Spleen (tissue), 7 donors: ENCODE measurements at regions not wholly inside any gene's neighbourhood (a gene's known extent, or its start where the extent isn't known, plus 50 kb on each side); places are given as distances from the start of the nearest gene placed in this dataset.

Experiments
- POLR2A ChIP-seq, 3 donors: fragments of 450-650 bp; IDR thresholded peaks; one replicate each; pipeline ENCODE4 v1.5.1; 2017; ENCODE audit warnings: antibody characterized with exemption in 3 of 3, mild to moderate bottlenecking in 1 of 3
- TF ChIP-seq, protein P1 (sequence below), 11 experiments: fragments of 200-600 bp in 7 of 11; fragments of 450-650 bp in 4 of 11; sonication (generic) in 4 of 11; IDR thresholded peaks in 8 of 11; conservative IDR thresholded peaks in 3 of 11; 1 replicate in 7 of 11; 2 replicates in 4 of 11; pipeline versions ENCODE4 v1.4.0 to v1.8.0; 2016 to 2021; ENCODE audit warnings: antibody characterized with exemption in 11 of 11, inconsistent platforms in 4 of 11, mild to moderate bottlenecking in 1 of 11
- donor health status: DM: no; HTN: no; CAD: no; lungs with moderate emphysema.
- donor health status: DM: no; HTN: no; CAD: no.
- donor health status: DM: no; HTN: no; CAD: no.

DNA sequence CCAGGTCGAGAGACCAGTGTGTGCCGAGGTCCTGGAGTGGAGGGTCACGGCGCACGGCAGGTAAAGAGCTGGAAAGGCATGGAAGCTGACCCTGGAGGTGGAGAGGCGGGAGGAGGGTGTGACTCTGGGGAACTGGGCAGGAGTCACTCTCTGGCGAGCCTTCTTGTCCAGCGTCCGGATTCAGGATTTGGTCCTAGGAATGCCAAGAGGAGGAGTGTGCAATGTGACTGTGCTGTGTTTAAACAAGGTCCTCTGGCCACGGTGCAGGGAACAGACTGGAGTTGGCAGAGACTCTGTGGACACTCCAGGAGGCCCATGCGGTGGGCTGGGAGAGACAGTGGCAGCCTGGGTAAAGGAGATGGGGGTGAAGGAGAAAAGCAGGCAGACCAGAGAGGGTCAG, 64.2 kb upstream of the CASZ1 start:
- no peak for TF ChIP-seq POLR2A (IDR thresholded peaks at IDR 0.05)
- TF ChIP-seq, protein P1, sequence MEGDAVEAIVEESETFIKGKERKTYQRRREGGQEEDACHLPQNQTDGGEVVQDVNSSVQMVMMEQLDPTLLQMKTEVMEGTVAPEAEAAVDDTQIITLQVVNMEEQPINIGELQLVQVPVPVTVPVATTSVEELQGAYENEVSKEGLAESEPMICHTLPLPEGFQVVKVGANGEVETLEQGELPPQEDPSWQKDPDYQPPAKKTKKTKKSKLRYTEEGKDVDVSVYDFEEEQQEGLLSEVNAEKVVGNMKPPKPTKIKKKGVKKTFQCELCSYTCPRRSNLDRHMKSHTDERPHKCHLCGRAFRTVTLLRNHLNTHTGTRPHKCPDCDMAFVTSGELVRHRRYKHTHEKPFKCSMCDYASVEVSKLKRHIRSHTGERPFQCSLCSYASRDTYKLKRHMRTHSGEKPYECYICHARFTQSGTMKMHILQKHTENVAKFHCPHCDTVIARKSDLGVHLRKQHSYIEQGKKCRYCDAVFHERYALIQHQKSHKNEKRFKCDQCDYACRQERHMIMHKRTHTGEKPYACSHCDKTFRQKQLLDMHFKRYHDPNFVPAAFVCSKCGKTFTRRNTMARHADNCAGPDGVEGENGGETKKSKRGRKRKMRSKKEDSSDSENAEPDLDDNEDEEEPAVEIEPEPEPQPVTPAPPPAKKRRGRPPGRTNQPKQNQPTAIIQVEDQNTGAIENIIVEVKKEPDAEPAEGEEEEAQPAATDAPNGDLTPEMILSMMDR (IDR thresholded peaks at IDR 0.05 in 8 of 11, conservative IDR thresholded peaks at IDR 0.05 in 3 of 11), result no peak
